T-helper 1 cell (primary cell): ENCODE measurements at regions not wholly inside any gene's neighbourhood (a gene's known extent, or its start where the extent isn't known, plus 50 kb on each side); places are given as distances from the start of the nearest gene placed in this dataset.

Experiments
- DNase-seq, 5 donors: peaks; one replicate each; pipeline ENCODE4 v3.0.0-alpha.2; 2012 to 2020

DNA sequence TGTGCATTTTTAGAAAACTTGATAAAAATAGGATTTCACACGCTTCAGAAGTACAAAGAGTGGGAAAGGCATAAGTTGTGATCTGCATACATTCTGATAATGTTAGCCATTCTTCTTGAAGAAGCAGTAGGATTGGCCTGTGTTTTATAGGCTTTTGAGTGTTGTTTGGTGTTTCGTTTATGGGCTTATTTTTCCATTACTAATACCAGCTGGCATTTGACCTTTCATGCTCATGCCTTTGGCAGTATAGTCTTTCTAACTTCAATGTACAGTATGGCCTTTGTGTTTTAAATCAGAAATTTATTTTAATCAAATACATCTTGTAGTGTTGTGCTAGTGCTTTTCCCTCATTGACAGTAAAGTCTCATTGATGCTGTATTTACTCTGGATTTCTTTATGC lies 51.5 kb upstream of the SLC4A4 start:
- DNase-seq, result no peak

DNA sequence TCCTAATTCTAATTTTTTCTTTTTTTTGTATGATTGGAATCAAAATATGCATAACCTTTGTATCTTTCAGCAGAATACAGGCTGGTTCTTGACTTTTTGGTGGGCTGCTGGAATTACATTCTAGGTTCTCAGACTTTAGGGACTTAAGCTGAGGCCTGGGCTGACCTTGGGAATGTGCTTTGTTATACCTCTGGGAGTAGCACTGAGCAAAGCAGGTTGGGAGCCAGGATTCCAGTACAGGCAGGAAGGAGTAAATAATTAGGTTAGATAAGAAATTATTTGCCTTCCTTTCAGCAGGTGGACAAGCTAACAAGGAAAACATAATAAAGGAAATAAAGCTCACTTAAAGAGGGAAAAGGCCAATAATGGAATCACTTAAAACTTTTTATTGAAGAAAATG lies 49.9 kb upstream of the SLC4A4 start:
- no peak for DNase-seq
